ENCODE measurements at regions not wholly inside any gene's neighbourhood (a gene's known extent, or its start where the extent isn't known, plus 50 kb on each side); places are given as distances from the start of the nearest gene placed in this dataset.
"Not testable (repeated sequence)": the region's sequence is repeated elsewhere in the genome, so short reads cannot be mapped to it uniquely, and the experiment has no call there.

DNA sequence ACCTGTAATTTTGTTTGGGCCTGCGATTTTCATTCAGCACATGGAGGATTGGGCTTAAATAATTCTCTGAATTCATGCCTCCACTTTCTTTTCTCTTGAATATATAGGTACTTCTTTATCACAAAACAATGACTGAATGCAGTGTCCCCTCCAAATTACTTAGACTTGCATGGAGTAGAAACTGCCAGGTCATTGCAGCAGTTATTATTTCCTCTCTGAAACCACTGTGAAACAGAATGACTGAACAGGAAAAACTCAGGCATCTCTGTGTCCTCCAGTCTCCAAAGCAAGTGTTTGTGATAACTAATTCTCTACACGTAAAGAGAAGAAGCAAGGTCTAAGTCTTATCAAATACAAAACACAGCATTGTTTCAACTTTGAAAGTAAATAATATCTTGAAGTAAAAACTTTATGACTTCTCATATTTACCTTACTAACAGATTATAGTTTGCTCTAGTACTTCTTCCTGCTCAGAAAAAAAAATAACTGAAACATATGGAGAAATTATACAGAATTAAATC, 144.5 kb upstream of the DIAPH2 start:
- DNase-seq = no peak

DNA sequence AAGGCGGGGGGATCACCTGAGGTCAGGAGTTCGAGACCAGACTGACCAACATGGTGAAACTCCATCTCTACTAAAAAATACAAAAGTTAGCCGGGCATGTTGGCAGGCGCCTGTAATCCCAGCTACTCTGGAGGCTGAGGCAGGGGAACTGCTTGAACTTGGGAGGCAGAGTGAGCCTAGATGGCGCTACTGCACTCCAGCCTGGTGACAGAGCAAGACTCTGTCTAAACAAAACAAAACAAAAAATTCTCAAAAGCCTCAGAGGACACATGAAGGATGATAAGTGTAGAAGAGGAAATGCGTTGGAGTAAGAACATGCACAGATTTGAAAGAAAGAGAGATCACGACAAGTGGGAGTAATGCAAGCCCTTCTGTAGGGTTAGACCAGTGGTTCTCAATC, 138.4 kb upstream of the DIAPH2 start:
- not testable (repeated sequence) for DNase-seq

DNA sequence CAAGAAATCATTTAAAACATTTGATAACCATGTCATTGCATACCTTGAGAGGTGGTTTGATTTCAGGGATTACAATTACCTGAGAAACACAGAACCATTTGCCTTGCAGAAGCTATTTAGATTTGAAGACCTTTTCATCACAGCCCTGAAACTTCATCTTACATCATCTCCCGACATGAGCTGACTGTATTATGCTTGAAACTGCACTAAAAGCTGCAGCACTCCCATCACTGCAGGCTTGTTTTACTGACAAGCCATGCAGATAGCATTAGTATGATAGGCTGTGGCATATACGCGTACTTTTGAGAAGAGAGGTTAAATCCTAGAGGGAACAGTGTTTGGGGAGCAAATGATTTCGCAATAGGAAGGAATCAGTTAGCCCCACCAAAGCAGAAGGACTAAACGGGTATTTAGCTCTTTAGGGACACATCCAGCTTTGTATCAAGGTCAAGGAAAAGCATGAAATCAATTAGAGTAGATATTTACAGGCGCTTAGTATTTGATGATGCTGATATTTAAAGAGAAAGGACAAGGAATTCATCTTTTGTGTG, 133.2 kb upstream of the DIAPH2 start:
- DNase-seq = no peak

DNA sequence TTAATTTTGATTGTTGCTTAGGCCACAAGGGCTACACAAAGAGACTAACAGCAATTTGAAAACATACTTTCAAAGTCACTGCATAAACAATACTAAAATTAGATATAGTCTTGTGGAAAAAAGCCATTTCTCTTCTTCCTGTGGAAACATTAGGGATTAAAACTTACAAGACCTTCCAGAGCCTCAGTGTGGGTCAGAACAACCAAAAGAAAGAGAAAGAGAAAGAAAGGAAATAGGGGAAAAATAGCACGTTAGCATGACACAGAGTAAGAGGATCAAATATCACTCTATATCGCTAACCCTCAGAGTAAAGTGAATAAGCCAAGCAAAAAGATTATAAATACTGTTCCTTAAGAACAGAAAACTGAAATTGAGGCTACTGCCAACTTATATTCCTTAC, 127.8 kb upstream of the DIAPH2 start:
- DNase-seq = no peak

DNA sequence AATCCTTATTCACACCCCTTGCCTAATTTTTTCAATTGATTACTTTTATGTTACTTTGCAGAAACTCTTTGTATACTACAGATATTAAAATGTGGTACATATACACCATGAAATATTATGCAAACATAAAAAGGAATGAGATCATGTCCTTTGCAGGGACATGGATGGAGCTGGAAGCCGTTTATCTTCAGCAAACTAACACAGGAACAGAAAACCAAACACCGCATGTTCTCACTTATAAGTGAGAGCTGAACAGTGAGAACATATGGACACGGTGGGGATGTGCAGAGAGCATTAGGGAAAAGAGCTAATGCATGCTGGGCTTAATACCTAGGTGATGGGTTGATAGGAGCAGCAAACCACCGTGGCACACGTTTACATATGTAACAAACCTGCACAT, 123.5 kb upstream of the DIAPH2 start:
- not testable (repeated sequence) for DNase-seq

DNA sequence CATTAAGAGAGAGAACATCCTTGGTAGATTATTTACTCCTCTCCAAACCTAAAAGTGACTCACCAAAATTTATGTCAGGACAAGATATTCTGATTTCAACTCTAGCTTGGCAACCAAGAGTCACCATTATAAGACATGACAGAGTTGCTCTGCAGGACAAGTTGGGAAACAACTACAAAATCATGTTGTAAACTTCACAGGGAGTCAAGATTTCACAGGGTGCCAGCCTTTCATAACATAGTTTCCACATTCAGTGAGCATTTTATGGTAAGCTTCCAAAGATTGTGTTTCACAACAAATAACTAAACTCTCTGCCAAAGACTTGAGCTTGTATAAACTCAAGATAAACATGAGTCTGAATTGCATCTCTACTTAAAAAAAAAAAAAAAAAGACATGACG, 121.0 kb upstream of the DIAPH2 start:
- DNase-seq = no peak

DNA sequence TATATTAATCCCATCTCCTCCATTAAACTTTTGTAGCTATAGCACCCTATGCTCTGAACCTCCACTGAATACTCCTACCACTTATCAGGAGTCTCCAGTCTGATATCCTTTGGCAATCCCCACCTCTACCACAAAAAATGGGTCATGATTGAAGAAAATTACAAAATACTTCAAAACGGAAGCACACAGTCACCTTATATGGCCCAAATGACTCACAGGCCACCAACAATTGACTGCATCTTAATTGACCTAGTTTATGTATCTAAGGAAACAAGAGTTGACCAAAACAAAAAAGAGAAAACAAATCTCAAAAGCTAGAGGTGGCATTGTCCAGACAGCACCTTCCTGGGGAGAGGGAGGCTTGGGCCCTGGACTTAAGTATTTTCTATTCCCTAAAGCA, 120.0 kb upstream of the DIAPH2 start:
- no peak for DNase-seq

DNA sequence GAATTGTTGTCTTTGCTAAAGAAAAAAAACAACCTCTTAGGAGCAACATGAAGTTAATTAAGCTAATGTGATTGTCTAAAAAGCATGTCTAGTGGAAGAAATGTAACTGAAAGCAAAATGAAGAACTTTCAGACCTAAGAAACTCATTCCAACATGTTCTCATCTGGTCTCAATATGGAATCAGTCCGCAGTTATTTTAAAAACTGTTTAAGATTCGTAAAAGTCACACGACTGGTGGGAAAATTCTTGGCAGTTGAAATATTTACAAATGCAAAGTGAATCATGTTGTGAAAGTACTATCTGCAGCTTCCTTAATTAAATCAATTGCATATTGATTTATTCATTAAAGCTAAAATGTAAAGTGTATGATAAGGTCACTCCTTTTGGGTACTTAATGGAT, 117.8 kb upstream of the DIAPH2 start:
- no peak for DNase-seq

DNA sequence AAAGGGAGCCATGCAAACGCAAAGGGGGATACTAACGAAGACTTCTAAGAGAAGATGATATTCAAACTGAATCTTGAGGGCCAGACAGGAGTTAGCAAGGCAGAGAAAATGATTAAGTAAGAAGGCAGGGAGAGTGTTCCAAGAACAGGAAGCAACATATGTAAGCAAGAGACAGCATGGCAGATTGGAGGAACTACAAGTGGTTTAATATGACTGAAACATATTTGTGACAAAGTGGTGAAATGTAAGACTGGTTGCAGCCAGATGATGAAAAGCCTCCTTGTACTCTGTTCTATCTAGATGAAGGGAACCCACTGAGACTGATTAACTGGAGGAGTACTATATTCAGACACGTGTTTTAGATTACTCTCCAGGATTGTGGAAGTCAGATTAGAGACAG, 116.6 kb upstream of the DIAPH2 start:
- no peak for DNase-seq

DNA sequence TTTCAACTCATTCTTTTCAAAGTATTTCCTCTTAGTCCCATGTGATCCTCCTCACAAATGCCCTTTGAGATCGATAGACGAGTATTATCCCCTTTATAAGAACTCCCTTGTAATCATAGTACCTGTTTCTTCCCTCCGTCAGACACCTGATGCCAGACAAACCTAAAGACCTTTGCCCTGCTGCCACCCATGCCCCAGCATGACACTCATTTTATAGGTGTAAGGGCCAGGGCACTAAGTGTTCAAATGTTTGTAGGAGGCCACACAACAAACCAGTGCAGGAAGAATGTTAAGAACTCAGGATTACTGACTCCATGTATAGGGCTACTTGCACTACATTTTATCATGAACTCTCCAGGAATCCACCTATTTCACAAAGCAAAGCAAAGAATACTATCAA, 115.6 kb upstream of the DIAPH2 start:
- DNase-seq = no peak

DNA sequence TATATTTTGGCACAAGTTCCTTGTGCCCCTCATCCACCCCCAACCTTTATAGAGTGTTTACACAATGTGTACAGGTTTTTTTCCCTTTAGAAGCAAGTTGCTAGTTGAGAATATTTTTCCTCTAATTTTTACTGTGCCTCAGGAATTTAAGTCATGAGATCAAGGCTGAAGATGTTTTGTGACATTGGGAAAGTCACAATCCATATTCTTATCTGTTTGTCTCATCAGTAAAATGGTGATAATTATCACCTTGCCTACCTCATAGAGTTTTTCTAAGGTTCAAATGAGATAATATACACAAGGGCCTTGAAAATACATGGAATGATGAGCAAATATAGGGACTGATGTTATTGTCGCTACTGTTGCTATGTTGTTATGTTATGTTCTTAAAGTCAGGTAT, 109.6 kb upstream of the DIAPH2 start:
- no peak for DNase-seq

DNA sequence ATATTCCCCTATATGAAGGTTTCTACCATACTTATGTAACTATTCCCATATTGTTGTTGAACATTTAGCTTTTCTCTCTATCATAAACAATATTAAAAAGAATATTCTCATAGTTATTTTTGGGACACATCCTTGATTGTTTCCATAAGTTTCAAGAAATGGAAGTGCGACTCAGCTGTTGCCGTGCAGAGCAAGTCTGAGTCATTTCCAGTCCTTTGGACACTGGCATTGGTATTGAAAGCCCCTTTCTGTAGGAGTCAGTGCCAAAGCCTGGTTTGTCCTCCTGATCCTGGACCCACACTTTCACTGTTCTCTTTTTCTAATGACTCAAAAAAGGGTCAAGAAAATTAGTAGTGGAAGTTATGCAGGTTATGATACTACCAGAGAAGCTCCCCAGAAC, 108.3 kb upstream of the DIAPH2 start:
- DNase-seq = no peak

DNA sequence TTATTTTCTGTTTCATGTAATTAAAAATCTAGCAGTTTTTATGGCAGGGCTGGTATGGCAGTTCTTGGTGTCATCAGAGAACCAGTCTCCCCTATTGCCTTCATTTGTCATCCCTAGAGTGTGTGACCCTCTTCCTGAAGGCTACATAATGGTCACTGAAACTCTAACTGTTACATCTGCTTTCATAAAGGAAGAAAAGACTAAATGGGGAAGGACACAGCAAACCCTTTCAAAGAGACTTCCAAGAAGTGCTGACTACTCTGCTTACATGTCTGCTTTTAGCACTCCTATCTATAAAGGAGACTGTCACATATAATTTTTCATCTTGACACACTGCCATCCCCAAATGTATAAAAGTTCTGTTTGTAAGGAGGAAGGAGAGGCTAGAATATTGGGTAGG, 105.9 kb upstream of the DIAPH2 start:
- DNase-seq = no peak

DNA sequence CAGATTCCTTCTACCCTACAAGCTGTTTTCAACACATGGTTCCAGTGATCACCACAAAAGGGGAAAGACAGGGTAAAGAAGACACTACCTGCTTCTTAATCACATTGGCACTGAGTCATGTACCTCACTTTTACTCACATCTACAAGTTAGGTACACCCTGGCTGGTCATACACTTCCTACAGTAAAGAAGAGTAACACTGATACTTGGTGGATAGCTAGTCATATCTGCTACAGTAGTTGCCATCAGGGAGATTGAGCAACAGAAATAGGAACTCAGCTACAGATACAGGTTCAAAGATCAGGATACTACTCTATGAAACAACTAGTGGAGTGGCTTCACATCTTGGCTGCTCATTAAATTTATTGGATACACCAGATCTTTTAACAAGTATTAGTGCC, 105.4 kb upstream of the DIAPH2 start:
- no peak for DNase-seq

DNA sequence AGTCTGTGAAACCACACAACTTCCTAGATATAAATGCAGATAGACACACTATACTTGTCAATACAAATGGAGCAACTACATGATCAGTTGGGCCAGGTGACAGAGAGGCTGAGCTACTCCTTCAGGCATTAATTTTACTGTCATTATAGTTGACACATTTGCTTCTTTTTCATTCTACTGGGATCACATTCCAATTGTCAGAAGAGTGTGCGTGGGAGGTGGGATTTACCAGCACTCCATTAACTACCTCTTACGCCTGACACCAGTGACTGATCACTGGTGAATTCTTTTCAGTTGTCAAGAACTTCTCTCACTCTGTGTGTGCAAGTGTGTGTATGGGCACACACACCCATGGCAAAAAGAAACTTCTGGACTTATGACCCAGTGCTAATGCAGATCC, 94.2 kb upstream of the DIAPH2 start:
- no peak for DNase-seq

DNA sequence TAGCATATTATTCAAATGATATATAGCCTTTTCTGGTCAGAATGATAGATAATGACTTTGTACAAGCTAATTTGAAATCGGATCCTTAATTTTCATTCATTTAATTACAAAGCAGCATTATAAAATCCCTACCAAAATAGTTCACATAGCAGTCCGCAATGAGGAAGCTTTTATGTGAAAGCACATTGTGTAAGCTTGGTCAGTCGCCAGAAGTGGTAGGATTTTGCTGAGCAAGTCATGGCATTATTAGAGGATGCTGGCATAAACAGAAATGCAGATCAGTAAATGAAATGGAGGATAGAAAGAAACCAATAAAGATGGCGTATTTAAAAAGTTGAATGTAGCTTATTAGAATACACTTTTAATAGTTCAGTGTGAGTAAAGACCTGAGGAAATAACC, 93.2 kb upstream of the DIAPH2 start:
- no peak for DNase-seq

DNA sequence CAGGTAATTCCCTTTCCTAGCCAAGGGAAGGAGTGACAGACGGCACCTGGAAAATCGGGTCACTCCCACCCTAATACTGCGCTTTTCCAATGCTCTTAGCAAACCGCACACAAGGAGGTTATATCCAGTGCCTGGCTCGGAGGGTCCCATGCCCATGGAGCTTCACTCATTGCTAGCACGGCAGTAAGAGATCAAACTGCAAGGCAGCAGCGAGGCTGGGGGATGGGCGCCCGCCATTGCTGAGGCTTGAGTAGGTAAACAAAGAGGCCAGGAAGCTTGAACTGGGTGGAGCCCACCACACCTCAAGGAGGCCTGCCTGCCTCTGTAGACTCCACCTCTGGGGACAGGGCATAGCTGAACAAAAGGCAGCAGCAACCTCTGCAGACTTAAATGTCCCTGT, 86.8 kb upstream of the DIAPH2 start:
- DNase-seq = not testable (repeated sequence)

DNA sequence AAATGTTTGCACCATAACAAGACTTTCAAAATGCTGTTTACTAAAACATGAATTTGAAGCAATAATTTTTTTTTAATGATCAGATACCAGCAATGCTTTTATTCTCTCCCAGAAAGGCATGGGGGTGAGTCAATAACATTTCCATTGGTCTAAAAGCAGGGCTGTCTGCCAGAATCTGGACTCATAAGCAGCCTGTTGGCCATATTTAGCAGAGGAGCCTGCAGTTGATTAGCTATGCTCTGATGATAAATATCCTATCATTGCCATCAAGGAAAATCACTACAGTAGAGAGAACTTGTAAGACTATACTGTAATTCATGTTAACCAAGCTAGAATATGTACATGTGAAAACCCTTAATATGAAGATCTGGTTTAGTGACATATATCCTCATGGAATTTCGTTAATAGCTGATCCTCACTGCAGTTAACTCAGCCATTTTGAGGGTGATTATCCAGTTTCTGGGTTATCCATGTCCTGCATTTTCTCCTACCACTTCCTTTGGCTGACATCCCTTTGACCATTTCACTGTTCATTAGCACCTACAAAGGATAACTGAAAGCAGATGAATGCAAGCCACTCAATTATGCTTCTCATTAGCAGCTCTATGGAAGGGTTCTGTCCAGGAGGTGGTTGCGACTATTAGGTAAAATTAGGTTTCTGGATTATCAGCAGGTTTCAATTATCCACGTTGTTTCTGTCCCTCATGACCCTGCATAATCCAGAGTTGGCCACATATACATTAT, 72.9 kb upstream of the DIAPH2 start:
- DNase-seq = no peak

DNA sequence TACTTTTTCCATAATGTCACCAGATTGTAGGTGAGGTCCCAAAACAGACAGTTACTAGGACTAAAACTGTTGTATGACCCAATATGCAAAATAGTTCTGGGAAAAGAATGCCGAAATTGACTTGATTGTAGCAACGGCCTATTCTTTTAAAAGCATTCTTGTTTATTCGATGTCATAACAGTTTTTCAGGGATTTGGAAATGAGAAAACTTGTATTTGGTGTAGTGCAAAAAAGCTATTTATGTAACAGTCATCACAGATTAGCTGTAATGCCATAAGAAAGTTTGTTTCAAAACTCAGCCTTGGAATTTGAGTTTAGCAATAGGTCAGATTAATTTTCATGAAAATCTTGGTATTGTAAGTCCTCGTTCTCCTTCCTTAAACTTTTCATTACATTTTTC, 69.2 kb upstream of the DIAPH2 start:
- DNase-seq = no peak

DNA sequence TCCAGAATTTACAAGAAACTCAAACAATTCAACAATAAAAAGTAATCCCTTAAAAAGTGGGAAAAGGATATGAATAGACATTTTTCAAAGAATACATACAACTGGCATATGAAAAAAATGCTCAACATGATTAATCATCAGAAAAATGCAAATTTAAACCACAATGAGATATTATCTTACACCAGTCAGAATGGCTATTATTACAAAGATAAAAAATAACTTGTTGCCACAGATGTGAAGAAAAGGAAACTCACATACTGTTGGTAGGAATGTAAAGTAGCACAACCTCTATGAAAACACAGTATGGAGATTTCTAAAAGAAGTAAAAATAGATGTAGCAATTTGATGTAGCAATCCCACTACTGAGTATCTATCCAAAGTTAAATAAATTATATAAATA, 65.1 kb upstream of the DIAPH2 start:
- no peak for DNase-seq

DNA sequence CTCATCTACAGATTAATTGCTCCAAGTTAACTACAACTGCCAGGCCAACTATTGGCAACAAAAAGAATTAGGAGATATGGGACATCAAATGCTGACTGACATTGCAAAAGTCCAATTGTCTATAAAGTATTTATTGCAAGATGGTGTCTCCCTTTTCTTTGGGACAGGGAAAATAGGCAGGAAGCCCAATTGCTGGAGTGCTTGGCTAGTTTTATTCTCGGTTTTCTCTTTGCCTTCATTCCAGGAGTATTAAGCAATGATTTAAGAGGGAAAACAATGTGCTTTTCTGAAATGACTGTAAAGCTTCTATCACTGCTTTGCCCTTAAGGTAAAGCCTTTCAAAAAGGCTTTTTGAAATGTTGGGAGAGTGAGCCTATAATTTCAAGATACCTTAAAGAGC, 62.8 kb upstream of the DIAPH2 start:
- no peak for DNase-seq

Data from CD4-positive, alpha-beta T cell treated with Interleukin-10 for 1 hour (primary cell).